ENCODE measurements at regions not wholly inside any gene's neighbourhood (a gene's known extent, or its start where the extent isn't known, plus 50 kb on each side); places are given as distances from the start of the nearest gene placed in this dataset.

DNA sequence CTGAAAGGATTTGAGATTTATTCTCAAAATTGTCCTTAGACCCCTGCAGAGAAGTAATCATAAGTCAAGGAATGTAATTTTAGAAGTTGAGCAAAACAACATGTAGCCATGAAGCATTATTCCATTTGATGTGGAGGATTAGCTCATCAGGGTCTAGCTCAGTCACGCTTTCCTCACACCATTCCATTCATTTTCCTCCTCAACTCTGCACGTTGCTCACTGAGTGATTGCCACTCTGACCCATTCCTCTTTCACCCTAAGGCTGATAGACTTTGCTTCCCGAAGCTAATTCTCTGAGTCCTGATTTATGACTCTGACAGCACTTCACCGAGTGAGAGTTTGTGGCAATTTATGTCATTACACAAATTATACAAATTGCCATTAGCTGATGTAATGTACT lies 820.6 kb upstream of the PIK3C3 start:
- TF ChIP-seq, protein P1, sequence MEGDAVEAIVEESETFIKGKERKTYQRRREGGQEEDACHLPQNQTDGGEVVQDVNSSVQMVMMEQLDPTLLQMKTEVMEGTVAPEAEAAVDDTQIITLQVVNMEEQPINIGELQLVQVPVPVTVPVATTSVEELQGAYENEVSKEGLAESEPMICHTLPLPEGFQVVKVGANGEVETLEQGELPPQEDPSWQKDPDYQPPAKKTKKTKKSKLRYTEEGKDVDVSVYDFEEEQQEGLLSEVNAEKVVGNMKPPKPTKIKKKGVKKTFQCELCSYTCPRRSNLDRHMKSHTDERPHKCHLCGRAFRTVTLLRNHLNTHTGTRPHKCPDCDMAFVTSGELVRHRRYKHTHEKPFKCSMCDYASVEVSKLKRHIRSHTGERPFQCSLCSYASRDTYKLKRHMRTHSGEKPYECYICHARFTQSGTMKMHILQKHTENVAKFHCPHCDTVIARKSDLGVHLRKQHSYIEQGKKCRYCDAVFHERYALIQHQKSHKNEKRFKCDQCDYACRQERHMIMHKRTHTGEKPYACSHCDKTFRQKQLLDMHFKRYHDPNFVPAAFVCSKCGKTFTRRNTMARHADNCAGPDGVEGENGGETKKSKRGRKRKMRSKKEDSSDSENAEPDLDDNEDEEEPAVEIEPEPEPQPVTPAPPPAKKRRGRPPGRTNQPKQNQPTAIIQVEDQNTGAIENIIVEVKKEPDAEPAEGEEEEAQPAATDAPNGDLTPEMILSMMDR (IDR thresholded peaks at IDR 0.05): no peak
- TF ChIP-seq POLR2A (IDR thresholded peaks at IDR 0.05) (no peak), POLR2AphosphoS5 (IDR thresholded peaks at IDR 0.05) (no peak)
